ENCODE measurements at regions not wholly inside any gene's neighbourhood (a gene's known extent, or its start where the extent isn't known, plus 50 kb on each side); places are given as distances from the start of the nearest gene placed in this dataset.

- no peak for TF ChIP-seq CTCF (IDR thresholded peaks at IDR 0.05)
- TF ChIP-seq ZFX (IDR thresholded peaks at IDR 0.05; ENCODE audit: borderline replicate concordance) = no peak
Measured at GRCh38 chrX:137482136-137482535, 83.8 kb upstream of the ZIC3 start.
